ENCODE measurements at regions not wholly inside any gene's neighbourhood (a gene's known extent, or its start where the extent isn't known, plus 50 kb on each side); places are given as distances from the start of the nearest gene placed in this dataset.

DNA sequence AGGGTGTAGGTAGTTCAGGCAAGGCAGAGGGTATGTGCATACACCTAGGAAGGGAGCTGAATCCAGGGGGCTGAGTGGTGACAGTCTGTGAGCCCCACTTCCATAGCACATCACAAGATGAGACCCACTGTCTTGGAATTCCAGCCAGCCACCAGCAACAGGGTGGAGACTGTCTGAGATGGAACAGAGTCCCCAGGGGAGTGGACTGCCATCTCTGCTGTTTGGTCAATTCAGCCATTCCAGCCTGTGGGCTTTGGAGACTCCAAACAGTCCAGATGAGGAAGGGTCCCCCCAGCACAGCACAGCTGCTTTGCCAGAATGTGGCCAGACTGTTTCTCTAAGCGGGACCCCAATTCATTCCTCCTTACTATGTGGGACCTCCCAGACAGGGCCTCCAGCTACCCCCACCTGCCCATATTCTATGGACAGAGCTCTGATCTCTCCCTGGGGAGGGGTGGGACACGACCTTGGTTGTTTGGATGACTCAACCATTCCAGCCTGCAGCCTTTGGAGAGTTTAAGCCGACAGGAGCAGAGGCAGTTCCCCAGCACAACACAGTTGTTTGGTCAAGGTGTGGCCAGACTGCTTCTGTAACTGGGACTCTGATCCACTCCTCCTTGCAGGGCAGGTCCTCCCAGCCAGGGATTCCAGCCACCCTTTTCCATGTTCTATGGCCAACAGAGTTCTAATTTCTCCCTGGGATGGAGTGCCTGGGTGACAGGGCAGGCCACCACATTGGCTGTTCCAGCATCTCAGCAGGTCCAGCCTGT lies 178.0 kb downstream of the RND3 start:
- DNase-seq: no peak

DNA sequence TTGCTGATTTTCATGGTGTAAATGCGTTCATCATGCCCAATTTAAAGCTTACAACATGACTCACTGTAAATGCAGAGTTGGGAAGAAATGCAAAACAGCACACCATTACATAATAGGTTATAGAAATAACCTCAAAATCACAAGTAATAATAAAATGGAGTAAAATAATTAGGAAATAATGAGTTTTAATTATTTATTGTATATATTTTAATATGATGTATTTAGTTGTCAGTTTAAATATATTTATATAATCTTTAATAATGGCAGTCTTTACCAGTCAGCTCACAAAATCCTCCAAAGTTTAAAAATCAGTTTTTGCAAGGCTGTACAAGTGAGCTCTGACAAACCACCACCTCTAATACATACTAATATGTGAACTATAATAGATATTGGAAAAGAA lies 180.2 kb downstream of the RND3 start:
- DNase-seq: no peak

DNA sequence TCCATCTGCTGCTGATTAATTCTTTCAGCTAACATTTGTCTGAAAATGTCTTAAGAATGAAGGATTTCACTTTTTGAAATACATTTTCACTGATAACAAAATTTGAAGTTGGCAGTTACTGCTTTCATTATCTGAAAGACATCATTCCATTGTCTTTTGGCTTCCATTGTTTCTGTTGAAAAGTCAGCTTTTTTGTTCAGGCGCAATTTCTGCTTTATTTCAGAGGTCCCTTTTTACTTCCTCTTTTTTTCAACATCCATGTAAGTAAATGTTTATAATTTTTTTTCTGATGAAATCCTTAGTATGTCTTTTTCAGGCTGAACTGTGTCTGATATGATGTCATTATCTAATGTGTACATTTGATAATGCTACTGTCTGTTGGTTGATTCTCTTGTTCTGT lies 184.2 kb downstream of the RND3 start:
- no peak for DNase-seq

DNA sequence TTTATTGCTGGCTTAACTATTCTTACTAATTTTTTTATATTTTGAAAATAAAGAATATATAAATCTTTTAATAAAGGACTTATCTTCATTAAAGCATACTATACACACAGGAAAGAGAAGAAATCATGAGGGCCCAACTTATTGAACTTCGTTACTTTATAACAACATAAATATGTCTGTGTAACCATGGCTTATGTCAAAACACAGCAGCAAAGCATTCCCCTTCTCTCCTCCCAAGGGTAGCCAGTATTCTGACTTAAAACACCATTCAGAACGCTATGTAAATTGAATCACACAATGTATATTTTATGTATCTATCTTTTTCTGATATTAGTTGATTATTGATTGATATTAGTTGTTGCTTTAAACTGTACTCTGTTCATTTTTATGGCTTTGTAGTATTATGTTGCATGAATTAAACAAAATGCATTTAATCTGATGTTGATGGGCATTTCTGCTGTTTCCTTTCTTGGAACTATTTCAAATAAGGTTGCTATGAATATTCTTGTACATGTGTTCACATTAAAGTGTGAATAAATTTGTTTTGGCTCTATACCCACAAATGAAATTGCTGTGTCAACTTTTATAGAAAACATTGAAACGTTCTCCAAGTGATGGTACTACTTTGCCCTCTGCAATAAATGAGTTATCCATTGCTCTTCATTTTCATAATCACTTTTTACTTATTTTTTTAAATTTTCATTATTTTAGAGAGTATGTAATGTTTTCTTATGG lies 188.7 kb downstream of the RND3 start:
- DNase-seq: no peak

DNA sequence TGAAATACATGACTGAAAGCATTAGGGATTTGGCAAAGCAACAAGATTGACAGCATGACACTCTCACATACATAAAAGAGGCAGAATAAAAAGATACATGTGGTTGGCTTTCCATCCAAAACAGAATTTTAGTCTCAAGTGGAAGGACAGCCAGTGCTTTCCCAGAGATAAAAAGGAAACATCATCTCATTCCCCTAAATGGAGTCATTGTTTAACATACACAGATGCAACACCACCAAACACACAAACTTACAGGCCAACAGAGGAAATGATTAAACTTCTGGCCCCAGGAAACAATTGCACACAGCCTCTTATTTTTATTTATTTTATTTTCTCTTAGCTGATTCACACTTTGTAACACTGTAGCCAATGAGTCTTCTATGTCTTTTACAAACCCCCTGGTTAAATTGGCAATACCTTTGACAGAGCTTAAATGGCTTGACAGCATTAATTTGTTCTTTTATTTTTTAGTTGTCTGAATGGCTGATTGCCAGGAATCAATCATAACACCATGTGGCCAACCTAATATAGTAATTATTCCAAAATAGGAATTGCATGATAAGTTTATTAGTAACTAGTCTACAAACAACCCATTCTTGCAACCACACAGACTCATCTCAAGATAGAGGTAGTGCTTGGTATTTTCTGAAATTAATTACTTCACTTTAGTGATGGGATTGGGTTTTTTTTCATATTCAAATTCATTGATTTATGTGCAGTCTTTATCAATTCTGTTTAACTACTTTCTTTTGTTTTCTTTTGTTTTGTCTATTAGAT lies 190.5 kb downstream of the RND3 start:
- peak; percentile 41 for DNase-seq

DNA sequence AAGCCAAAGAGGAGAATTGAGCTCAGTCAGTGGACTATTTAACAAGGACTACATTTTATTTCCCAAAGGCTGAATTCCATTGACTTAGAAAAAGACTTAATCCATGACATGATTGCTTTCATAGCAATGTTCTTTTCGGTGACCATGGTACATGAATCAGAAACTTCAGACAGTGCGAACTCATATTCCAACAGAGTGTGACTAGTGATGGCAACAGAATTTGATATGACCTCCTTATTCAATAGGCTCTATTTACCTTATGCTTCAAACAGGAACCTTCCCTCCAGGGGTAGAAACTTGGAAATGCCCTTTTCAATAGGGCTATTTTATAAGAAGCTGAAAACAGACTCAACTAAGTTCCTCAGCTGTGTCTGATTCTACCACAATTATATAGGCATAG lies 191.9 kb downstream of the RND3 start:
- no peak for DNase-seq

DNA sequence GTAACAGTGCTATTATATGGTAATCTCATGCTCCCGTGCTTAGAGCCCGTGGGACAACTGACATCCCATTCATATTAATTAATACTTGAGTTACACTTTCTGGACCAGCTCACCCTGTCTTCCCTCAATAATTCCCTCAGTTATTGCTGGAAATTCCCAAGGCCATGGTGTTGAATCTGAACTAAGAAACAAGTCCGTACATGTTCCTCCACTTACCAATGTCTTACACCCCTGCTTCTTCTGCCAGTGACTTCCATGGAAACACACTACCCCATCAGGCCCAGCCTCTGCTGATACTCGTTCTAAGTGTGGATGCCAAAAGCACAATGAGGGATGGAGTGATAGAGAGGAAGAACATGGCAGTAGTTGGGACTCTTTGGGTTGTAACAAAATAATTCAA lies 193.7 kb downstream of the RND3 start:
- no peak for DNase-seq

DNA sequence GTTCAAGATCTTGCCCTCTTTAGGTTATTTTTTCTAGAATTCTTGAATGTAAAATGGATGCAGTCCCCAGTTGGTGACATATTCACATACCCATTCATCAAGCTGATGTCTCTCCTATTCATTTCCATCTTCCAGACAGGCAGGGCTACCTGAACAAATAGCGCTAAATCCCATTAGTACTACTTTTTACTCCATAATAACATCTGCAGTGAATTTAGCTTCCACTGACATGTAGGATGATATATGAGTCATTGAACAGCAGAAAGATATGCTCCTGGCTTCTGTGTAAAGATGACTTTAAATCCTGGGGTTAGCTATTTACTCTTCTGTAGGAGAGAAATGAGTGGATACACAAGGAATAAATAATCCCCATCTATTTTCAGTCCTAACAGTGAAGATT lies 194.7 kb downstream of the RND3 start:
- no peak for DNase-seq

DNA sequence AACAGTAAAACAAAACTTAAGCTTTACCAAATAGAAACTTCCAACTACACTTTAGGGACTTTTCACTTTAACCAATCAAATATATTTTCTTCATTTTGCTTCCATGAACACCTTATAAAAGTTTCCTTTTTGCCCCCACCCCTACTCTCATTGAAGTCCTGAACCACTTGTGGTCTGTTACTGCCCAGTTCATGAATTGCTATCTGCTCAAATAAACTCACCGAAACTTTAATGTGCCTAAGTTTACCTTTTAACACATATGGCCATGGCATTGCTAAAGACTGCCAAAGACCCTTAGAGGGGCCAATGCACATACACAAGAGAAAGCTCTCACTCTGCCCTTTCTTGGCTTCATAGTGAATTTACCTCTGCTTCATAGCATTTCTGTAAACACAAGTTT lies 195.3 kb downstream of the RND3 start:
- DNase-seq: no peak

DNA sequence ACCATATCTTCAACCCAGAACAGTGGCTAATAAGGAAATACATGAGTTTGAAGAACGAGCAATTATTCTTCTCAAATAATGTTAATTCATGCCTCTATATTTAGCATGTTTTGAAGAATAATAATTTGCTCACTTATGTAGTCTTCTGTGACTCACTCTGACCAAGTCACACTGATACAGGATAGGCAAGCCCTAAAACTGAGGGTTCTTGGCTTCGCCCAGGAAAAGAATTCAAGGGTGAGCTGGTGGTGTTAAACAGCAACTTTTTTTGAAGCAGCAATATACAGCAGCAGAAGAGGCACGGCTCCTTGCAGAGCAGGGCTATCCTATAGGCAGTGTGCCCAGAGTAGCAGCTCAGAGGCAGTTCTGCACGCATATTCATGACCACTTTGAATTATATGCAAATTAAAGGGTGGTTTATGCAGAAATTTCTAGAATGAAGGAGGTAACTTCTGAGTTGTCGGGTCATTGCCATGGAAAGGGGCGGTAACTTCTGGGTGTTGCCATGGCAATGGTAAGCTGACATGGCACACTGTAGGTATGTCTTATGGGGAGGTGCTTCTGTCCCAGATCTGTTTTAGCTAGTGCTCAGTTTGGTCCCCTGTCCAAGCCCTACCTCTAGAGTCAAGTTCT lies 200.6 kb downstream of the RND3 start:
- no peak for DNase-seq

DNA sequence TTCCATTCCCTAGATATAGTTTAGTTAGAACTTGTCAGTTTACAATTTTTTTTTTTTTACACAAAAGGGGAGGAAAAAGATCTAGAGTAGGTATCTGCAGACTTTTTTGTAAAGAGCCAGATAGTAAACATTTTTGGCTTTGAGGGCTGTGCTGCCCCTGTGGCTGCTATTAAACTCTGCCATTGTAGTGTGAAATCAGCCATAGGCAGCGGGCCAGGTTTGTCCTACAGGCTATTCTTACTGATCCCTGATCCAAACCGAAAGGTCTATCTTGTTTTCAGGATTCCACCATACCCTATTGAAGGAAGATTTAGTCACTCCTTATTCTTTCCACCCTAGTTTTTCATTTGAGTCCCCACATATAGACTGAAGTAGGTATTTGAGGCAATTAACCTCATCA lies 203.4 kb downstream of the RND3 start:
- no peak for DNase-seq

DNA sequence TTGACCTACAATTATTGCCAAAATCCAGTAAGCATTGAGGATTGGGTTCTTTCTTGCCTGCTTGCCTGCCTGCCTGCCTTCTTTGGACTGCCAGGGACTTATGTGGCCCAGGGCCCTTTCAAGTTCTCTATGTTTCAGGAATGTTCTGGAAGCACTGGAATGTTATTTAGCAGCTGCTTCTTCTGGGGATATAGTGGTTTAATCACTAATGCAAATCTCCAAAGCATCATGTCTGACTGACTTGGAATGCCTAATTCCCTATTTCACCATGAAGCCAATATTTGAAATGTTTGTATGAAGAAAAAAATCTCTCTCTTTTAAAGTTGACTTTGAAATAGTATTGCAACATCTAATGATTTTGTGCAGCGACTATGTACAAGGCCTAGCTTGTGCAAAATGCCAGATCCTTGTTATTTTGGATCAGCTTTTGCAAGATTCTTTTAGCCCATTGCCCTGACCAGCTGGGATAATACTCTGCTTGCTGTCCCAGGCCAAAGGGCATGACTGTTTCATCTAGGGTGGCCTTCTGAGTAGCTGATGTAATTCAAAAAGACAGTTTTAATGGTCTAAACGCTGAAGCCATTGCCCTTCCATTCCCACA lies 204.6 kb downstream of the RND3 start:
- no peak for DNase-seq

DNA sequence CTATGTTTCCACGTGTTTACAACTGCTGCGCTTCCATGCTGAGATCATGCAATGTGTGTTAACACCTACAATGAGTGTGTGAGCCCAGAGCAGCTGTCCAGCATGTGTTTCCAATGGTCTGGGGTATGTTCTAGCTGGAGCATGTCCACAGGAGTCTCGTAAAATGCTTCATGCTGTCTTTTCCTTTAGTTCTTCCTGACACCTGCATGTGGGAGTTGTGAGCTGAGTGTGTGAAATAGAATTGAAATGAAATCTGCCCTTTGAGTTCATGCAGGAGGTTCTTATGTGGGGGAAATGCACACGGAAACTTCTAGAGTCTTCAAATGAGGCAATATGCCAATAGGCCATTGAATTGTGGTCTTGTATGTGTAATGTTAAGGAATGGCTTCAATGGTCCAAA lies 205.1 kb downstream of the RND3 start:
- no peak for DNase-seq

DNA sequence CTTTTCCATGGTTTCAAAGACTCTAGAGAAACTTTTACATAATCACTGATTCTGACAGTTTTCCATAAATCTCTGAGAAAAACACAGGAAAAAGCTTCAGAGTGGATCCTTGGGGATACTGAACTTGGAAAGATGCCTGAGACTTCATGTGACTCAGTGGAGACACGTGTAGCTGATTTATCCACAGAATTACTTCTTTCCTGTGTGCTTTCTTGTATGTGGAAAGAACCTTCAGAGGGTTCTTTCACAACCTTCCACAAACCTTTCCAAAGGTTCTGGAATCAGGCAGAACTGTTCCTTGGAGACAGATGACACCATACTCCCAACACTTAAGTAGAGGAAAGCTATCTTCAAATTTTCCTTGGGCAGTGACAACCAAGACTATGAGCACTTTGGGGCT lies 207.2 kb downstream of the RND3 start:
- no peak for DNase-seq

DNA sequence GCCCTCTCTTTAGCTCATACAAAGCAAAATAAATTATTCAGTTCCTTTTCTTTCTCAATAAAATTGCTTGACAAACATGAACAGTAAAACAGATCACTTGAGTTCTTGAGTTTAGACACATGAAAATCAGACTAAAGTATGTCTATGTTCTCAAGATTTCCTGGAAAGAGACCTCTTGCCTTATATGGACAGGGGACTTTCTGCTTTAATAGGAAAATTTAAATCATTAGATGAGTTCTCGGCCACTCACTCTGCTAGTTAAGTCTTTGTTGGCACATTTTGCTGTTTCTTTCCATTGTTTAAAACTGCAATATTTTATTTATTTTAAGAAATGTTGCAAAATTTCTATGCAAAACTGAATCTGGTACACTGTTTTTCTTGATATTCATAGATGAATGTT lies 207.8 kb downstream of the RND3 start:
- no peak for DNase-seq

DNA sequence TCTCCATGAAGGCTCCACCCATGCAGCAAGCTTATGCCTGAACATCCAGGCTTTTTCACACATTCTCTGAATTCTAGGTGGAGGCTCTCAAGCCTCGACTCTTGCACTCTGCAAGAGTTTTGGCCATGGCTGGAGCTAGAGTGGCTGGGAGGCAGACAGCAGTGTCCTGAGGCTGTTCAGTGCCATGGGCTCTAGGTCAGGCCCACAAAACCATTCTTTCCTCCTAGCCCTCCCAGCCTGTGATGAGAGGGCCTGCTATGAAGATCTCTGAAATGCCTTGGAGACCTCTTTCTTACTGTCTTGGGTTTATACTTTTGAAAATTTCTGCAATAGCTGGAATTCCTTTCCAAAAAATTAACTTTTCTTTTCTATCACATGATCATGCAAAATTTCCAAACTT lies 210.7 kb downstream of the RND3 start:
- no peak for DNase-seq

DNA sequence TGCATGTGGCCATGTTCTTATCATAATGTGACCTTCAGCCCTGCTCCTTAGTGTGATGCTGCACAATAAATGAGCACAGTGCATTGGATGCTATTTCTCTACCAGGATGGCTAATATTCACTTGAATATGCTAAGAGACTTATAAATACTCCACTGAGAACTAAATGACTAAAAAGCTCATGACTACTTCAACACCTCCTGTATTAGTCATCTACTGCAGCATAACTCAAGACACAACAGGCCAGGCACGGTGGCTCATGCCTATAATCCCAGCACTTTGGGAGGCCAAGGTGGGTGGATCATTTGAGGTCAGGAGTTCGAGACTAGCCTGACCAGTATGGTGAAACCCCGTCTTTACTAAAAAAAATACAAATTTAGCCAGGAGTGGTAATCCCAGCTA lies 213.4 kb downstream of the RND3 start:
- DNase-seq: no peak

DNA sequence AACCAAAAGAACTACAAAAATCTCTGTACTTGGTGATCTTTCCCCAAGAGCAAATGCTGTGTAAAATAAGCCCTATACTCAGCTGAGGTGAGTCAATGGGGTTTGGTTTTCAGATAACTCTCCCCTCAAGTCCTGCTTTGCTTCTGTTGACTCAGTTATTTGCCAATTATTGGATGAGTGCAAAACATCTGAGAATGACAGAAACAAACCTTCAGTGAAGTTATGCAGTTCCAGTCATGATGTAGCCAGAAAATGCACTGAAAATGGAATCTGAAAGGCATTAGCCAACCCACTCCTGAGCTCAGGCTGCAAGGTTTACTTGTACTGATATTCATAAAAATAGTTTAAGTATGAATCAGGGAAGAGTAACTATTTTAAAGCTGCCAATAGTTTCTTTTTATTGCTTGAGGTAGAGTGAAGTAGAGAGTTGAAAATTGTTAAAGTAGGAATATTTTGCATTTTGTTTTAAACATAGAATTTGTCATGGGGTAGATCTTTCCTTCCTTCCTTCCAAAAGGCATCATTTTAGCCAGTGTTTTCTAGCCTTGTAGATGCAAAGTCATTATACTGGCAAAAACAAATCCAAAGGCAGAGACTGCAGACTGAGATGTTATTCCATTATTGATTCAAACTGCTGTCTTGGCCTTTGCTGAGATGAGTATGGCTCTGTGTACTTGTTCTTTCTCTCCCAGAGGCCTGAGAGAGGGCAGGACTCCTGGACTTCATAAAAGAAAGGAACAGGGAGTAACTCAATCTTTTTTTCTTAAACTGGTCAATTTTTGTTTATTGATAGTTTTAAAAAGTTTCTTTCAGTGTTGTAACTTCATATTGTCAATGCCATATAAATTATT lies 215.3 kb downstream of the RND3 start:
- DNase-seq: no peak

DNA sequence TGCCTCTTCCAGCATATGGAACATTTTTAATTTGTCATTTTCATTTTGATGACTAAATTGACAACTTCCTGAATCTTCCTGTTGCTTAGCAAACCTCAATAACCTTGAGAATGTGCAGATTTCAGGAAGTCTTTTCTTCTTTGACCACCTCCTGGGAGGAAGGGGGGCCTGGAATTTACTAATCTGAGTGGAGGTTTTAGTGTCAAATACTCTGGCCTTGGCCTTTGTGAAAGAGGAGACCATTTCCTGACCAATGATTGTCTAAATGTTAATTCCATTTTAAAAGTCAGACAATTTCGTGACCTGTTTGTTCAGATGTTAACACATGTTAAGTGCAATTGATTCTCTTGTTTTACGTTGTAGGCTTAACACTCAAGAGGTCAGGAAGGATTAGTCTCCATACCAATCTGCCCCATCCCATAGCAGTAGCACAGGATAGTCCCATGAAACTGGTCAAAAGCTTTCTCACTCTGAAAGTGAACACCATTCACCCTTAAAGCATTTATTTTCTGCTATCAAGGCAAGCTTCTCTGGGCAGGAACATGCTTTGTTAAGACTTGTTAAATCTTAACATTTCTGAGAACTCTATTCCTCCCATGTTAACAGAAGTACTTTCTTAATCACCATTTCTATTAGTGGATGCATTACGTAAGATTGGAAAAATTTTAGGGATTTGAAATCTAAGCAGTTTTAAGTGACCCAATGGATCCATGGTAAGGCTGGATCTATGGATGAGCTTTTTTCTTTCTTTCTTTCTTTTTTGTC lies 219.6 kb downstream of the RND3 start:
- no peak for DNase-seq

DNA sequence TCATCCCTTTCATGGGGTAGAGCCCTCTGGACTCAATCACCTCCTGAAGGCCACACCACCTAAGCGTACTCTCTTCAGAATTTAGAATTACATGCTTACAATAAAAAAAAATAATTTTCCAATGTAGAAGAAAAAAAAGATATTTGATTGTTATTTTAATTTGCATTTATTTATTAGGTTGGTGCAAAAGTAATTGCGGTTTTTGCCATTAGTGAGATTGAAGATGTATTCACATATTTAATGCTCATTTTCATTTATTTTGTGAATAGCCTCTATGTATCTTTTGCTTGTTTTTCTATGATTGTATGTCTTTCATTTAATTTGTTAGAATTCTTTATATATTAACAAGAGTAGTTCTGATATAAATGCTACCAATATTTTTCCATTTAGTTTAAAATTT lies 220.5 kb downstream of the RND3 start:
- no peak for DNase-seq

DNA sequence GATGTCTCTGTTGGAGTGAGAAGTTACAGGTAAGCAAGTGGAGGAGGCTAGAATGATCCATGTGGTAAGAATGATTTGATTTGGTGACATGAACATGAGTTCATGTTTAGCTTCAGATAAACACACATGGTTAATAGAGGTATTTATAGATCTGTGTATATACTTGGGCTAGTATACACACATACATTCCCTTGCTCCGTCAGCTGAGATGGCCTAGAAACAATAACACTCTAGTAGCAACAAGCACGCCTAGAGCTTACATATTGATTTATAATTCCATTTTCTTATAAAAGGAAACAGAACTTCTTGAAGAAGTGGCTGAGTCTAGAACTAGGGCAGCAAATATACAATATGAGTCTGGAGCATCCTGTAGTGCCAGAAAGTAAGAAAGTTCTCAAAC lies 223.0 kb downstream of the RND3 start:
- DNase-seq: no peak
